Muscle of leg (tissue), 3 donors: ENCODE measurements at regions not wholly inside any gene's neighbourhood (a gene's known extent, or its start where the extent isn't known, plus 50 kb on each side); places are given as distances from the start of the nearest gene placed in this dataset.

ENCODE experiments used
- DNase-seq: peaks from one replicate; pipeline ENCODE4 v3.0.0; 2013
- H3K27ac ChIP-seq: one replicate; pipeline ENCODE4 v1.5.1; 2013; ENCODE audit warnings: mild to moderate bottlenecking, low read length, control low read depth
- H3K27me3 ChIP-seq: one replicate; pipeline ENCODE4 v1.6.1; 2013; ENCODE audit warnings: low read length; ENCODE audit not compliant: control insufficient read depth, insufficient read depth
- H3K36me3 ChIP-seq: one replicate; pipeline ENCODE4 v1.6.1; 2013; ENCODE audit warnings: low read length; ENCODE audit not compliant: control insufficient read depth, insufficient read depth
- H3K4me1 ChIP-seq: one replicate; pipeline ENCODE4 v1.6.1; 2013; ENCODE audit warnings: low read length; ENCODE audit not compliant: control insufficient read depth, insufficient read depth
- H3K4me3 ChIP-seq: one replicate; pipeline ENCODE4 v1.5.1; 2013; ENCODE audit warnings: low read length, control low read depth
- H3K9me3 ChIP-seq: replicated peaks from 2 replicates; pipeline ENCODE4 v1.6.1; 2013; ENCODE audit warnings: low read depth, low read length; ENCODE audit not compliant: control insufficient read depth
- WGBS: methylation state at CpG from one replicate; pipeline ENCODE4 v1.1.5; 2013; ENCODE audit warnings: missing lambda C conversion rate; ENCODE audit not compliant: insufficient coverage; 5-methylcytosine and 5-hydroxymethylcytosine counted together

DNA sequence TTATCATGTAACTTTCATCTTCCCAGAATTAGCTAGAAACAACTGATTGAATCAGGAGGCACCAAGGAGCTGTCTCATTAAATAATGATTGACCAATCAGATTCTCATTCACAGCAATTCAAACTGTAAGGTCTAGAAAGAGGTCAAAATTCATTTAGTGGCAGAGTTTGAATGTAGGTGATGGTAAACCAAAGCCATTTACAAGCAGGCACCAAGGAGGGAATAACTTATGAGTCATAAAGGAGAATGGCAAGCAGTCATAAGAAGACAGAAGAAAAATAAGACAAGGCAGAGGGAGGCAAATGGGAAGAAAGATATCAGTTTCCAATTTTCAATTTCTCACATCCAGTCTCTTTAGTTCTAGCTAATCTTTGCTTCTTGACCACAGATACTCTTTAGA is 52.9 kb upstream of the DEFB112 start:
- no peak for DNase-seq
- Histone ChIP-seq H3K36me3 (no peaks in the 10 kb centered on the region), H3K9me3 (no peaks in the 10 kb centered on the region), H3K4me3 (no peak overlapping the region), H3K27me3 (no peaks in the 10 kb centered on the region), H3K4me1 (no peaks in the 10 kb centered on the region), H3K27ac (no peak overlapping the region)

DNA sequence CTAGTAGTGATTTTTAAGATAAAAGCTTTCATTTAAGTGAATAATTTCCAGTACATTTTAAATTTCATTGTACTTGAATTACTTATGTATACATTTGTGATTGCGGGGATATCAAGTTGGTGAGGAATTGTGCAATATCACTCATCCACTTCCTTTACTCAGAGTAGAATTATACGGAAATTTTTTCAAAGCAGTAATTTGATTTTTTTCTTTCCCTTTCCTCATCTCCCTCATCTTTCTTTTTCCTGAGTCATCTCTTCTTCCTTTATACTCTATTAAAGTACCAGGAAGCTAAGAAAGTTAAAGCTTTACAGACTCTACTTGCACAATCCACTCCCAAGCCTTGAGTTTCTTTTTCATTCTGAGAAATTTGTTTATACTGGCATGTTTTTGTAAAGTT is 60.9 kb upstream of the DEFB112 start:
- H3K27ac ChIP-seq, result no peak overlapping the region
- no peak overlapping the region for H3K4me3 ChIP-seq
- H3K36me3 ChIP-seq, result no peaks in the 10 kb centered on the region
- no peaks in the 10 kb centered on the region for H3K9me3 ChIP-seq
- no peaks in the 10 kb centered on the region for H3K4me1 ChIP-seq
- no peak for DNase-seq
- H3K27me3 ChIP-seq, result no peaks in the 10 kb centered on the region
- WGBS, result no CpG with 5 or more reads among the region's 2 CpGs

DNA sequence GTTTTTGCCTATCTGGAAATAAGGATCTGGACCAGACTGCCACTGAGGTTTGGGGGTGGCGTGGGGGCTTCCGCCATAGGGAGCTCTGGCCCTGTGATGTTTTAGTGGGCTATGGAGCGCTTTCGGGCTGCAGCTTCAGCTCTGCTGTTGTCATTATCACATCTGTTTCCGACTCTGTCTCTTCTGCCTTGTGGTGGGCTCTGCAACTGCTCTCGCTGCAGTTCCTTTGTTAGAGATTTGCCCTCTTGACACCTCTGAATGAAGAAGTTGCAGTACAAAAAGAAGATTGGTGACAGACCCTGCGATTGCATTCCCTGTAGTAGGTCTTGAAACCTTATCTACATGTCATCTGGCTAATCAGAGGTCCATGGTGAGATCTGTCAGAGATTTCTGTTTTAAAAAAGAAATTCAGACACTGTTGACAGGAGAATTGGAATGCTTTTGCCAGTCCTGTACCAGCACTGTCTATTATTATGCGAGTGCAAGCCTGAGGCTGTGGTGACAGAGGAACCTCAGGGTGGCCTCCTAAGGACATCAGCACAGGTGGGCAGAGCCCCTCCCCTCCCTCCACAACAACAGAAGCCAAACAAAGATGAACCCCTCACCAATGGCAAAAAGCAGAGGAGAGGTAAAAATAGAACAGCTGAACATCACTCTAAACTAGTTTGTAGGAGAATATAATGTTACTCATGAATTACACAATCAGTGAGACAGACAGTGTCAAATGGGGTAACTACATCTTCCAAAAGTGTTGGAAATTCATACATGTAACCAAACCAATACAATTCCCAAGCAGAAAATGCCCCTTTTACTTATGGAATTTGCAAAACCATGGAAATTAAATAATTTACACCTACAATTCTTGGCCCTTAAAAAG is 63.5 kb upstream of the DEFB112 start:
- no peak overlapping the region for H3K27ac ChIP-seq

DNA sequence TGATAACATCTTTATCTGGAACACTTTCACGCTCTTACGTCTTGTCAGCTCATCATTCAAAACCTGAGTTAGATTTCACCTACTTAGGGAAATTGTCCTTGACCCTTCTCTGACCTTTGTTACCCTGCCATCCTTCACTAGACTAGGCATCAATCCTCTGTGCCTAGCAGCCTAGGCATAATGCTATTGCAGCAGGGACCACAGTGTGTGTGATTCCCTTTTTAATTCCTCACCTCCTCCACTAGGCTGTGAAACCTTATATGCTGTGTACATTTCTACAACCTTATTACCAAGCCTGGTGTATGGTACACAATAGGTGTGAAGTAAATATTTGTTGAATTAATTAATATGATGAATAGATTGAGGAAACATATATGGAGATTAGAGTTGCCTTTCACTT is 66.7 kb upstream of the DEFB112 start:
- Histone ChIP-seq H3K4me1 (no peaks in the 10 kb centered on the region), H3K27ac (no peak overlapping the region), H3K36me3 (no peaks in the 10 kb centered on the region), H3K9me3 (no peaks in the 10 kb centered on the region), H3K4me3 (no peak overlapping the region), H3K27me3 (no peaks in the 10 kb centered on the region)
- no peak for DNase-seq
- 58% methylated on average over 2 of the region's 2 CpGs for WGBS

More for the DNA sequence above, 63.5 kb upstream of the DEFB112 start:
- DNase-seq, result no peak
- no peaks in the 10 kb centered on the region for H3K9me3 ChIP-seq
- no peaks in the 10 kb centered on the region for H3K27me3 ChIP-seq
- no peaks in the 10 kb centered on the region for H3K4me1 ChIP-seq
- H3K4me3 ChIP-seq, result no peak overlapping the region
- 62% methylated on average over 4 of the region's 8 CpGs for WGBS
- no peaks in the 10 kb centered on the region for H3K36me3 ChIP-seq

DNA sequence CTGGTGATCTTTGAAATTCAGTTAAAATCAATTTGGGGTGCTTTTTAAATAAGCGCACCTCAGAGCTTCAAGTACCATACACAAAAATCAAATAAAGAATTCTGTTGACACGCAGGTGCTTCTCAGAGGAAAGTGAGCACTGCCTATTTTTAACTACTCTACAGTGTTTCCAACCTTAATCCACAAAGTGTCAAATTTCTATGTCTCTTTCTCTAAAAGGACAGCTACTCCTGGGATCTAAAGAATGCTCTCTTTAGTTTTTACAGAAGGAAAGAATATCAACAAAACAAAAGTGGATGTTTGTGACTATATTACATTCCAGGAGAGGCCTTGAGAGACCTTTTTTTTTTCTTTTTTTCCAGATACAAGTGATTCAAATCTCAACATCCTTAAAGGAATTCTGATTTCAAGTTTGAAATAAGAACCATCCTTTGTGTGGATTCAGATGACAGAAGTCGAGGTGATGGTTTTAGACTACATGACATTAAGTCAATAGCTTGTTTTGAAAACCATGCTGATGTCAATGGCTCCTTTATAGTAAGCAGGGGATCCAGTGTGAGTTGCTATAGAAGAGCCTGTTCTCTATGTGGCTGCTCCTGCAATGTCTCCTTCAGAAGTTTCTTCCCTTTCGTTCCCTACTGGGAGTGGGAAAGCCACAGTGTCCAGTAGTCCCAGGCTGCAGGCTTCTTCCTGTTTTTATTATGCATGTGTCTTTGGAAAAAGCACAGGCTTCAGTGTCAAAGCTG is 67.2 kb upstream of the DEFB112 start:
- WGBS, result 40% methylated on average over 1 of the region's 4 CpGs
- no peak for DNase-seq

DNA sequence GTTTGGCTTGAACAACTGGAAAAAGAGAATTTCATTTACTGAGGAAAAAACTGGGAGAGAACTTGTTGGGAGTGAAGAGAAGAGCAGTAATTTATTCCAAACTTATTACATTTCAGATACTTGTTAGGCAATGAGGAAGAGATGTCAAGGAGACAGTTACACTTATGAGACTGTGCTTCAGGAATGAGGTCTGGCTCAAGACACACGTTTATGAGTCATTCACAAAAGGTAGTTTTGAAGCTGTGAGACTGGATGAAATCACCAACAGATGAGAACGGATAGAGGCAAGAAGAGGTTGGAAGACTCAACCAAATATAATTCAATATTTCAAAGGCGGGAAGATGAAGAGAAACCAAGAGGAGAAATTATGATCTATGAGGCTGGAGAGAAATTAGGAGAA is 70.6 kb upstream of the DEFB112 start:
- Histone ChIP-seq H3K9me3 (no peaks in the 10 kb centered on the region), H3K27ac (no peak overlapping the region), H3K36me3 (no peaks in the 10 kb centered on the region), H3K4me1 (no peaks in the 10 kb centered on the region), H3K27me3 (no peaks in the 10 kb centered on the region), H3K4me3 (no peak overlapping the region)
- DNase-seq, result no peak
- no CpG with 5 or more reads among the region's 3 CpGs for WGBS

More for the DNA sequence above, 67.2 kb upstream of the DEFB112 start:
- Histone ChIP-seq H3K9me3 (no peaks in the 10 kb centered on the region), H3K4me3 (no peak overlapping the region), H3K27me3 (no peaks in the 10 kb centered on the region), H3K4me1 (no peaks in the 10 kb centered on the region), H3K36me3 (no peaks in the 10 kb centered on the region), H3K27ac (no peak overlapping the region)

DNA sequence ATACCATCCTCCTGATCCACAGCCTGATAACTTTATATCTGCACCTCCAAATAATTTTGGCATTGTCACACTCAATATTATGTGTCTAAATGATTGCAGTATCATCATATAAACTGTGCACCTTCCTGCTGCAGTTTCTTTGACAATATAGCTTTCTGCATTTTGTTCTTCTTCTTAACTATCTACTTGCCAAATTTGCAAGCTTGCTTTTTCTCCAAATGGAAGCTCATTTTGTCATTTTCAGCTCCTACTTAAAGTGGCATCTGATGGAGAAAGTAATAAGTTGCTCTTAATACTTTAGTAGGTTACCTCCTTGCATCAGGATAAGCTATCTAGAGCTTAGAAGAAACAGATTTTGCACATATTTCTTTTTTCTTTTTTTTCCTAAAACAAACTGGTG is 74.0 kb upstream of the DEFB112 start:
- no peak for DNase-seq
- H3K4me3 ChIP-seq, result no peak overlapping the region
- no peak overlapping the region for H3K27ac ChIP-seq
- no peaks in the 10 kb centered on the region for H3K36me3 ChIP-seq
- H3K9me3 ChIP-seq, result no peaks in the 10 kb centered on the region
- no peaks in the 10 kb centered on the region for H3K4me1 ChIP-seq
- H3K27me3 ChIP-seq, result no peaks in the 10 kb centered on the region

DNA sequence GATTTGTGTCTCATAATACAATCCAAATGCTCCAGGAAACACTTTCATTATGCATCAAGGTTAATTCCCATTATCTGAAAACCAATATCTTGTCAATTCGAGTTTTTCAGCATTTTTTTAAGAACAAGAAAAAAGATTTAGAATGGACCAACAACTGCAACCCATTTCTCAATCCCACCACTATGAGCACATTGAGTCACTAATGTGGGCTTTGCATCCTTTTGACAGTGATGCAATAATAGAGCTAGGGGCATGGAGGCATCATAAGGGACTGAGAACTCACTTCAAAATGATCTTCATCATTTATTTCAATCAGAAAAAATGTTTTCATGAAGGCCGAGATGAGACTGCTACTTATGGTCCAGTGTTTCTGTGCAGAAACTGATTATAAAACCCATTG is 74.8 kb upstream of the DEFB112 start:
- Histone ChIP-seq H3K9me3 (no peaks in the 10 kb centered on the region), H3K27me3 (no peaks in the 10 kb centered on the region), H3K4me3 (no peak overlapping the region), H3K4me1 (no peaks in the 10 kb centered on the region), H3K36me3 (no peaks in the 10 kb centered on the region), H3K27ac (no peak overlapping the region)
- WGBS, result no CpG with 5 or more reads among the region's 2 CpGs
- DNase-seq, result no peak

DNA sequence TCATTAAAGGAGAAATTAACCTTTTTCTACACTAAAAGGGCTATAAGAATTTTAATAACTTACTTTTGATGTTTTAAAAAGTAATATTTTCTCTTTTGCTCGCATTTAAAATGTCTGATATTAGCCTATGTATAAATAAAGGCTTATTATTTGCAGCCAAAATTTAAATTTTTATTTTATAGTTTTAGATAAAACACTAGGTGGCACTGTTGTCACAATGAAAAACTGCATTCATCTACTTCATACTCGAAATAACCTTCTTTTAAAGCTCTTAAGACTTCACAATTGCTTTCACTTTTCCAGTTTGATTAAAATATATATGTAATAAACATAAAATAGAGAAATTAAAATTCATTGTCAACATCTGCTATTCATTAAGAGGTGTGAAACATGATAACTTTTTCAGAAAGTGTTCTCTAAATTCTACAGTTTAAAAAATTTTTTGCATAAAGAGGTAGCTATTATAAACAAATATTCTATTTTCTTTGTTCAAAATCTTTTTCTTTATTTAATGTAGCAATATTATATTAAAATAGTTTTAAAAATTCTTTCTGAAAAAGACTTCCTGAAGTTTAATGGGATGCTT is 78.8 kb upstream of the DEFB112 start:
- Histone ChIP-seq H3K27me3 (no peaks in the 10 kb centered on the region), H3K9me3 (no peaks in the 10 kb centered on the region), H3K4me1 (no peaks in the 10 kb centered on the region), H3K4me3 (no peak overlapping the region), H3K36me3 (no peaks in the 10 kb centered on the region), H3K27ac (no peak overlapping the region)
- no CpG with 5 or more reads among the region's 2 CpGs for WGBS
- DNase-seq, result peak; percentile 24

DNA sequence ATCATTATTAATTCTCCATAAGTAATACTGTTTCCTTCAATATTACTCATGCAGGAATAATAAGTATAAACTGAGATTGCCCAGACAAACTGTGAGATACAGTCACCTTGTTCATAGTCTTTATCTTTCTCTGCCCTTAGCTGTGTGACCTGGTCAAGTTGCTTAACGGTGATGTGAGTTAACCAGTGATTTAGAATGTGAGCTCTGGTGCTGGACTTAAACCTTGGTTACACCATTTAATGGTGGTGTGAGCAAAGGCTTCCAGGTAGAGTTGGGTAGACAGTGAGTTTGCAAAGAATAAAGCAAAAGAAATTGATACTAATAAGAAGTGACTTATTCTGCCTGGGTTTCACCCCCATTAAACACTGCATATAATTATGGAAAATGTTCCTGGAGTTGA is 86.2 kb upstream of the DEFB112 start:
- no peak for DNase-seq
- H3K4me1 ChIP-seq, result no peaks in the 10 kb centered on the region
- 67% methylated on average over 1 of the region's 1 CpG for WGBS
- H3K27ac ChIP-seq, result no peak overlapping the region
- H3K9me3 ChIP-seq, result no peaks in the 10 kb centered on the region
- H3K4me3 ChIP-seq, result no peak overlapping the region
- H3K27me3 ChIP-seq, result no peaks in the 10 kb centered on the region
- no peaks in the 10 kb centered on the region for H3K36me3 ChIP-seq
